Suprapubic skin (tissue), 4 donors: ENCODE measurements at regions not wholly inside any gene's neighbourhood (a gene's known extent, or its start where the extent isn't known, plus 50 kb on each side); places are given as distances from the start of the nearest gene placed in this dataset.

Source experiments
- EP300 ChIP-seq: sonication (generic); formaldehyde crosslinking; IDR thresholded peaks from one replicate; pipeline ENCODE4 v1.6.1; 2017; ENCODE audit warnings: antibody characterized with exemption
- POLR2A ChIP-seq, 2 donors: fragments of 450-650 bp; IDR thresholded peaks; one replicate each; pipeline ENCODE4 v1.6.1; 2017; ENCODE audit warnings: antibody characterized with exemption in 2 of 2, mild to moderate bottlenecking in 2 of 2, moderate library complexity in 2 of 2
- POLR2AphosphoS5 ChIP-seq, 3 donors: sonication (generic); formaldehyde crosslinking; IDR thresholded peaks; one replicate each; pipeline ENCODE4 v1.6.1; 2017; ENCODE audit warnings: antibody characterized with exemption in 3 of 3
- TF ChIP-seq, protein P1 (sequence below), 2 donors: fragments of 200-600 bp in 1 of 2; fragments of 450-650 bp in 1 of 2; sonication (generic) in 1 of 2; IDR thresholded peaks; one replicate each; pipeline ENCODE4 v1.5.1; 2016 to 2019; ENCODE audit warnings: antibody characterized with exemption in 2 of 2, mild to moderate bottlenecking in 1 of 2, moderate library complexity in 1 of 2

DNA sequence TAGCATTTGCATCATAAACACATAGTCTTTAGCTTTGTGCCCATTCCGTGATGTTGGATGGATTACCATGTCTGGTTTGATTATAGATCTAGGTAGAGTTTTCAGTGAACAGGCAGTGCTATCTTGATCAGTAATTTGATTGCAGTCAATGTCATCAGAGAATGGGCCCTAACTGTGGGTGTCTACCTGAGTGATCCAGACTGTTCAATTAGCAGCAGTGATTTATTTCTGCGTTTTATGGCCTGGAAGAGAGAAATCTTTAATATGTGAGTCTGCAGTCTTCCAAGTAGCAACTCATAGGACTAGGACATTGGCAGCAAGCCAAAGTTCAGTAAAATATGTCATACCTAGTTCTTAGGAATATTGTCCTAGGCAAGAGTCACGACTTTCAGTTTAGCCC, 80.3 kb downstream of the CASP12 start:
- TF ChIP-seq EP300: no peak
- TF ChIP-seq, protein P1, sequence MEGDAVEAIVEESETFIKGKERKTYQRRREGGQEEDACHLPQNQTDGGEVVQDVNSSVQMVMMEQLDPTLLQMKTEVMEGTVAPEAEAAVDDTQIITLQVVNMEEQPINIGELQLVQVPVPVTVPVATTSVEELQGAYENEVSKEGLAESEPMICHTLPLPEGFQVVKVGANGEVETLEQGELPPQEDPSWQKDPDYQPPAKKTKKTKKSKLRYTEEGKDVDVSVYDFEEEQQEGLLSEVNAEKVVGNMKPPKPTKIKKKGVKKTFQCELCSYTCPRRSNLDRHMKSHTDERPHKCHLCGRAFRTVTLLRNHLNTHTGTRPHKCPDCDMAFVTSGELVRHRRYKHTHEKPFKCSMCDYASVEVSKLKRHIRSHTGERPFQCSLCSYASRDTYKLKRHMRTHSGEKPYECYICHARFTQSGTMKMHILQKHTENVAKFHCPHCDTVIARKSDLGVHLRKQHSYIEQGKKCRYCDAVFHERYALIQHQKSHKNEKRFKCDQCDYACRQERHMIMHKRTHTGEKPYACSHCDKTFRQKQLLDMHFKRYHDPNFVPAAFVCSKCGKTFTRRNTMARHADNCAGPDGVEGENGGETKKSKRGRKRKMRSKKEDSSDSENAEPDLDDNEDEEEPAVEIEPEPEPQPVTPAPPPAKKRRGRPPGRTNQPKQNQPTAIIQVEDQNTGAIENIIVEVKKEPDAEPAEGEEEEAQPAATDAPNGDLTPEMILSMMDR (IDR thresholded peaks at IDR 0.05): no peak
- no peak for TF ChIP-seq POLR2A (IDR thresholded peaks at IDR 0.05)
- TF ChIP-seq POLR2AphosphoS5 (IDR thresholded peaks at IDR 0.05): no peak
